Activated naive CD8-positive, alpha-beta T cell (primary cell): ENCODE measurements at regions not wholly inside any gene's neighbourhood (a gene's known extent, or its start where the extent isn't known, plus 50 kb on each side); places are given as distances from the start of the nearest gene placed in this dataset.
A peak's percentile ranks its signal among the peaks of the same experiment; 100 is the strongest.
"Not testable (repeated sequence)": the region's sequence is repeated elsewhere in the genome, so short reads cannot be mapped to it uniquely, and the experiment has no call there.

Experiments used
- H3K27ac Mint-ChIP-seq: one replicate; pipeline ENCODE4 v1.8.0; 2021; ENCODE audit warnings: mixed read lengths
- H3K27me3 Mint-ChIP-seq: one replicate; pipeline ENCODE4 v1.8.0; 2021; ENCODE audit warnings: mixed read lengths
- H3K36me3 Mint-ChIP-seq: one replicate; pipeline ENCODE4 v1.8.0; 2021; ENCODE audit warnings: mixed read lengths
- H3K4me1 Mint-ChIP-seq: one replicate; pipeline ENCODE4 v1.8.0; 2021; ENCODE audit warnings: low read depth, mixed read lengths
- H3K4me3 Mint-ChIP-seq: one replicate; pipeline ENCODE4 v1.8.0; 2021; ENCODE audit warnings: mild to moderate bottlenecking, mixed read lengths
- H3K9me3 Mint-ChIP-seq: one replicate; pipeline ENCODE4 v1.8.0; 2021; ENCODE audit warnings: low read depth, mixed read lengths

GRCh38 chr4:128558896-128559679 is 250.4 kb upstream of the JADE1 start:
- H3K4me1 Mint-ChIP-seq: peaks cover 1% of the 10 kb centered on the region
- no peak overlapping the region for H3K27ac Mint-ChIP-seq
- H3K4me3 Mint-ChIP-seq: no peak overlapping the region
- no peaks in the 10 kb centered on the region for H3K27me3 Mint-ChIP-seq
- H3K9me3 Mint-ChIP-seq: no peaks in the 10 kb centered on the region
- peaks cover 1% of the 10 kb centered on the region for H3K36me3 Mint-ChIP-seq

GRCh38 chr4:128556756-128557155 is 252.7 kb upstream of the JADE1 start:
- peaks cover 14% of the 10 kb centered on the region for H3K4me1 Mint-ChIP-seq
- H3K27me3 Mint-ChIP-seq: no peaks in the 10 kb centered on the region
- peaks cover 3% of the 10 kb centered on the region for H3K36me3 Mint-ChIP-seq
- no peaks in the 10 kb centered on the region for H3K9me3 Mint-ChIP-seq
- H3K4me3 Mint-ChIP-seq: no peak overlapping the region
- H3K27ac Mint-ChIP-seq: no peak overlapping the region

- H3K27ac Mint-ChIP-seq: no peak overlapping the region
- H3K9me3 Mint-ChIP-seq: no peaks in the 10 kb centered on the region
- peak overlapping the region; percentile 88 for H3K4me3 Mint-ChIP-seq
- H3K27me3 Mint-ChIP-seq: peaks cover 1% of the 10 kb centered on the region
- H3K36me3 Mint-ChIP-seq: peaks cover 3% of the 10 kb centered on the region
- peaks cover 14% of the 10 kb centered on the region for H3K4me1 Mint-ChIP-seq
Observed at GRCh38 chr4:128553686-128554515, 255.6 kb upstream of the JADE1 start.

- H3K9me3 Mint-ChIP-seq: no peaks in the 10 kb centered on the region
- no peak overlapping the region for H3K27ac Mint-ChIP-seq
- peaks cover 3% of the 10 kb centered on the region for H3K36me3 Mint-ChIP-seq
- peaks cover 1% of the 10 kb centered on the region for H3K27me3 Mint-ChIP-seq
- peaks cover 14% of the 10 kb centered on the region for H3K4me1 Mint-ChIP-seq
- peak overlapping the region; percentile 88 for H3K4me3 Mint-ChIP-seq
Observed at GRCh38 chr4:128552586-128552907, 257.0 kb upstream of the JADE1 start.

- H3K9me3 Mint-ChIP-seq: no peaks in the 10 kb centered on the region
- peaks cover 3% of the 10 kb centered on the region for H3K36me3 Mint-ChIP-seq
- H3K27ac Mint-ChIP-seq: no peak overlapping the region
- no peak overlapping the region for H3K4me3 Mint-ChIP-seq
- H3K4me1 Mint-ChIP-seq: peaks cover 14% of the 10 kb centered on the region
- peaks cover 3% of the 10 kb centered on the region for H3K27me3 Mint-ChIP-seq
Observed at GRCh38 chr4:128551280-128551679, 258.2 kb upstream of the JADE1 start.

- Mint-ChIP-seq H3K27me3 (peaks cover 3% of the 10 kb centered on the region), H3K9me3 (no peaks in the 10 kb centered on the region), H3K27ac (no peak overlapping the region), H3K4me1 (peaks cover 14% of the 10 kb centered on the region), H3K4me3 (no peak overlapping the region), H3K36me3 (peaks cover 3% of the 10 kb centered on the region)
Observed at GRCh38 chr4:128550060-128550459, 259.4 kb upstream of the JADE1 start.

- H3K4me1 Mint-ChIP-seq: peaks cover 14% of the 10 kb centered on the region
- peaks cover 3% of the 10 kb centered on the region for H3K27me3 Mint-ChIP-seq
- H3K9me3 Mint-ChIP-seq: no peaks in the 10 kb centered on the region
- no peak overlapping the region for H3K4me3 Mint-ChIP-seq
- H3K27ac Mint-ChIP-seq: no peak overlapping the region
- H3K36me3 Mint-ChIP-seq: peaks cover 3% of the 10 kb centered on the region
Observed at GRCh38 chr4:128549636-128550035, 259.9 kb upstream of the JADE1 start.

GRCh38 chr4:128548381-128548780 is 260.8 kb upstream of the PGRMC2 start:
- Mint-ChIP-seq H3K4me1 (peaks cover 6% of the 10 kb centered on the region), H3K9me3 (no peaks in the 10 kb centered on the region), H3K4me3 (no peak overlapping the region), H3K36me3 (no peaks in the 10 kb centered on the region), H3K27me3 (peaks cover 3% of the 10 kb centered on the region), H3K27ac (no peak overlapping the region)

- peaks cover 1% of the 10 kb centered on the region for H3K27me3 Mint-ChIP-seq
- no peak overlapping the region for H3K27ac Mint-ChIP-seq
- H3K4me3 Mint-ChIP-seq: no peak overlapping the region
- no peaks in the 10 kb centered on the region for H3K36me3 Mint-ChIP-seq
- H3K4me1 Mint-ChIP-seq: no peaks in the 10 kb centered on the region
- H3K9me3 Mint-ChIP-seq: no peaks in the 10 kb centered on the region
Observed at GRCh38 chr4:128544272-128544671, 256.7 kb upstream of the PGRMC2 start.

- H3K9me3 Mint-ChIP-seq: no peaks in the 10 kb centered on the region
- no peaks in the 10 kb centered on the region for H3K36me3 Mint-ChIP-seq
- no peak overlapping the region for H3K4me3 Mint-ChIP-seq
- no peaks in the 10 kb centered on the region for H3K4me1 Mint-ChIP-seq
- peaks cover 1% of the 10 kb centered on the region for H3K27me3 Mint-ChIP-seq
- H3K27ac Mint-ChIP-seq: no peak overlapping the region
Observed at GRCh38 chr4:128543696-128544095, 256.1 kb upstream of the PGRMC2 start.

- Mint-ChIP-seq H3K4me3 (no peak overlapping the region), H3K27ac (no peak overlapping the region), H3K36me3 (no peaks in the 10 kb centered on the region), H3K4me1 (no peaks in the 10 kb centered on the region), H3K9me3 (no peaks in the 10 kb centered on the region), H3K27me3 (peaks cover 1% of the 10 kb centered on the region)
Observed at GRCh38 chr4:128542047-128542446, 254.4 kb upstream of the PGRMC2 start.

- no peak overlapping the region for H3K27ac Mint-ChIP-seq
Observed at GRCh38 chr4:128540122-128540521, 252.5 kb upstream of the PGRMC2 start.

GRCh38 chr4:128538111-128538882 is 250.7 kb upstream of the PGRMC2 start:
- Mint-ChIP-seq H3K36me3 (no peaks in the 10 kb centered on the region), H3K27ac (no peak overlapping the region), H3K27me3 (peaks cover 6% of the 10 kb centered on the region), H3K9me3 (no peaks in the 10 kb centered on the region), H3K4me3 (no peak overlapping the region), H3K4me1 (no peaks in the 10 kb centered on the region)

More at GRCh38 chr4:128540122-128540521, 252.5 kb upstream of the PGRMC2 start:
- Mint-ChIP-seq H3K9me3 (no peaks in the 10 kb centered on the region), H3K27me3 (peaks cover 1% of the 10 kb centered on the region), H3K36me3 (no peaks in the 10 kb centered on the region), H3K4me1 (no peaks in the 10 kb centered on the region), H3K4me3 (no peak overlapping the region)

GRCh38 chr4:128536746-128537145 is 249.1 kb upstream of the PGRMC2 start:
- H3K9me3 Mint-ChIP-seq: no peaks in the 10 kb centered on the region
- no peaks in the 10 kb centered on the region for H3K36me3 Mint-ChIP-seq
- no peak overlapping the region for H3K4me3 Mint-ChIP-seq
- no peaks in the 10 kb centered on the region for H3K4me1 Mint-ChIP-seq
- no peak overlapping the region for H3K27ac Mint-ChIP-seq
- peaks cover 6% of the 10 kb centered on the region for H3K27me3 Mint-ChIP-seq

GRCh38 chr4:128535510-128535909 is 247.9 kb upstream of the PGRMC2 start:
- H3K4me1 Mint-ChIP-seq, H3K4me3 Mint-ChIP-seq, H3K9me3 Mint-ChIP-seq, H3K27ac Mint-ChIP-seq, H3K36me3 Mint-ChIP-seq, H3K27me3 Mint-ChIP-seq: not testable (repeated sequence)
